ENCODE measurements at regions not wholly inside any gene's neighbourhood (a gene's known extent, or its start where the extent isn't known, plus 50 kb on each side); places are given as distances from the start of the nearest gene placed in this dataset.

- no peak overlapping the region for H2AK5ac ChIP-seq (ENCODE audit: low read depth, low read length)
- H2AFZ ChIP-seq (ENCODE audit: low read length), result no peak overlapping the region
- H3K27ac ChIP-seq (replicated peaks; ENCODE audit: low read length), result no peak overlapping the region
- H3K4me1 ChIP-seq (ENCODE audit: control insufficient read depth in 2 of 2, insufficient read depth in 1 of 2, low read depth in 1 of 2, low read length in 2 of 2), result no peaks in the 10 kb centered on the region
- no peak overlapping the region for H3K14ac ChIP-seq (ENCODE audit: low read length)
- WGBS, 2 donors (ENCODE audit: extremely low coverage in 2 of 2, insufficient read length in 2 of 2, insufficient replicate concordance in 1 of 2), result no CpG with 5 or more reads among the region's 3 CpGs
- no peak overlapping the region for H3K4me3 ChIP-seq (ENCODE audit: low read length in 2 of 2)
- H2BK12ac ChIP-seq (ENCODE audit: low read length), result no peak overlapping the region
- H3K79me1 ChIP-seq (ENCODE audit: low read depth, low read length), result no peaks in the 10 kb centered on the region
- H3K18ac ChIP-seq (ENCODE audit: low read length), result no peak overlapping the region
- no peak overlapping the region for H4K8ac ChIP-seq (ENCODE audit: low read depth, low read length)
- H3K4ac ChIP-seq (ENCODE audit: low read length), result no peak overlapping the region
- no peaks in the 10 kb centered on the region for H3K27me3 ChIP-seq (ENCODE audit: control insufficient read depth in 3 of 3, insufficient read depth in 3 of 3, low read depth in 1 of 3, low read length in 3 of 3)
- H2BK5ac ChIP-seq (ENCODE audit: low read length), result no peak overlapping the region
- H2BK15ac ChIP-seq (ENCODE audit: low read length), result no peak overlapping the region
- H3K9me3 ChIP-seq (replicated peaks in 1 of 2; ENCODE audit: control insufficient read depth in 2 of 2, insufficient read depth in 1 of 2, low read depth in 1 of 2, low read length in 2 of 2), result no peaks in the 10 kb centered on the region
- H3K4me2 ChIP-seq (ENCODE audit: insufficient read depth, low read length, poor library complexity, severe bottlenecking), result no peak overlapping the region
- DNase-seq (ENCODE audit: low spot score), result no peak
- H3K23ac ChIP-seq (ENCODE audit: low read depth, low read length, poor library complexity), result no peak overlapping the region
- H2BK120ac ChIP-seq (ENCODE audit: low read depth, low read length), result no peak overlapping the region
- H3K9ac ChIP-seq (ENCODE audit: low read depth, low read length, poor library complexity), result no peak overlapping the region
- H4K91ac ChIP-seq (ENCODE audit: low read depth, low read length, poor library complexity), result no peak overlapping the region
- H3K36me3 ChIP-seq (replicated peaks in 1 of 2; ENCODE audit: control insufficient read depth in 2 of 2, insufficient read depth in 2 of 2, low read length in 2 of 2), result no peaks in the 10 kb centered on the region
Measured at GRCh38 chr2:71843391-71843850, 304.2 kb downstream of the CYP26B1 start.

GRCh38 chr2:71842744-71843143 lies 304.9 kb downstream of the CYP26B1 start:
- H3K9ac ChIP-seq (ENCODE audit: low read depth, low read length, poor library complexity), result no peak overlapping the region
- no peak overlapping the region for H4K91ac ChIP-seq (ENCODE audit: low read depth, low read length, poor library complexity)
- H3K4me2 ChIP-seq (ENCODE audit: insufficient read depth, low read length, poor library complexity, severe bottlenecking), result no peak overlapping the region
- no peak overlapping the region for H2AK5ac ChIP-seq (ENCODE audit: low read depth, low read length)
- no peak overlapping the region for H2BK120ac ChIP-seq (ENCODE audit: low read depth, low read length)
- no CpG with 5 or more reads among the region's 4 CpGs for WGBS, 2 donors (ENCODE audit: extremely low coverage in 2 of 2, insufficient read length in 2 of 2, insufficient replicate concordance in 1 of 2)
- no peaks in the 10 kb centered on the region for H3K9me3 ChIP-seq (replicated peaks in 1 of 2; ENCODE audit: control insufficient read depth in 2 of 2, insufficient read depth in 1 of 2, low read depth in 1 of 2, low read length in 2 of 2)
- H3K14ac ChIP-seq (ENCODE audit: low read length), result no peak overlapping the region
- H4K8ac ChIP-seq (ENCODE audit: low read depth, low read length), result no peak overlapping the region
- H2BK15ac ChIP-seq (ENCODE audit: low read length), result no peak overlapping the region
- H3K27ac ChIP-seq (replicated peaks; ENCODE audit: low read length), result no peak overlapping the region
- H2BK5ac ChIP-seq (ENCODE audit: low read length), result no peak overlapping the region
- H2AFZ ChIP-seq (ENCODE audit: low read length), result no peak overlapping the region
- H3K23ac ChIP-seq (ENCODE audit: low read depth, low read length, poor library complexity), result no peak overlapping the region
- H3K27me3 ChIP-seq (ENCODE audit: control insufficient read depth in 3 of 3, insufficient read depth in 3 of 3, low read depth in 1 of 3, low read length in 3 of 3), result no peaks in the 10 kb centered on the region
- H3K18ac ChIP-seq (ENCODE audit: low read length), result no peak overlapping the region
- no peaks in the 10 kb centered on the region for H3K36me3 ChIP-seq (replicated peaks in 1 of 2; ENCODE audit: control insufficient read depth in 2 of 2, insufficient read depth in 2 of 2, low read length in 2 of 2)
- H3K4me1 ChIP-seq (ENCODE audit: control insufficient read depth in 2 of 2, insufficient read depth in 1 of 2, low read depth in 1 of 2, low read length in 2 of 2), result no peaks in the 10 kb centered on the region
- no peaks in the 10 kb centered on the region for H3K79me1 ChIP-seq (ENCODE audit: low read depth, low read length)
- H2BK12ac ChIP-seq (ENCODE audit: low read length), result no peak overlapping the region
- no peak overlapping the region for H3K4me3 ChIP-seq (ENCODE audit: low read length in 2 of 2)
- no peak for DNase-seq (ENCODE audit: low spot score)
- no peak overlapping the region for H3K4ac ChIP-seq (ENCODE audit: low read length)

- Histone ChIP-seq H3K4me2 (ENCODE audit: insufficient read depth, low read length, poor library complexity, severe bottlenecking) (no peak overlapping the region), H3K36me3 (replicated peaks in 1 of 2; ENCODE audit: control insufficient read depth in 2 of 2, insufficient read depth in 2 of 2, low read length in 2 of 2) (no peaks in the 10 kb centered on the region), H4K8ac (ENCODE audit: low read depth, low read length) (no peak overlapping the region), H2BK12ac (ENCODE audit: low read length) (no peak overlapping the region), H3K18ac (ENCODE audit: low read length) (no peak overlapping the region), H3K4me3 (ENCODE audit: low read length in 2 of 2) (no peak overlapping the region), H2BK120ac (ENCODE audit: low read depth, low read length) (no peak overlapping the region), H3K23ac (ENCODE audit: low read depth, low read length, poor library complexity) (no peak overlapping the region), H2AFZ (ENCODE audit: low read length) (no peak overlapping the region), H2AK5ac (ENCODE audit: low read depth, low read length) (no peak overlapping the region), H3K9ac (ENCODE audit: low read depth, low read length, poor library complexity) (no peak overlapping the region), H3K4ac (ENCODE audit: low read length) (no peak overlapping the region), H3K14ac (ENCODE audit: low read length) (no peak overlapping the region), H4K91ac (ENCODE audit: low read depth, low read length, poor library complexity) (no peak overlapping the region), H3K79me1 (ENCODE audit: low read depth, low read length) (no peaks in the 10 kb centered on the region), H2BK15ac (ENCODE audit: low read length) (no peak overlapping the region), H3K27me3 (ENCODE audit: control insufficient read depth in 3 of 3, insufficient read depth in 3 of 3, low read depth in 1 of 3, low read length in 3 of 3) (no peaks in the 10 kb centered on the region), H2BK5ac (ENCODE audit: low read length) (no peak overlapping the region), H3K27ac (replicated peaks; ENCODE audit: low read length) (no peak overlapping the region), H3K9me3 (replicated peaks in 1 of 2; ENCODE audit: control insufficient read depth in 2 of 2, insufficient read depth in 1 of 2, low read depth in 1 of 2, low read length in 2 of 2) (no peaks in the 10 kb centered on the region), H3K4me1 (ENCODE audit: control insufficient read depth in 2 of 2, insufficient read depth in 1 of 2, low read depth in 1 of 2, low read length in 2 of 2) (no peaks in the 10 kb centered on the region)
- WGBS, 2 donors (ENCODE audit: extremely low coverage in 2 of 2, insufficient read length in 2 of 2, insufficient replicate concordance in 1 of 2), result no CpG with 5 or more reads among the region's 2 CpGs
- no peak for DNase-seq (ENCODE audit: low spot score)
Measured at GRCh38 chr2:71839826-71840225, 307.8 kb downstream of the CYP26B1 start.

- Histone ChIP-seq H3K9me3 (replicated peaks in 1 of 2; ENCODE audit: control insufficient read depth in 2 of 2, insufficient read depth in 1 of 2, low read depth in 1 of 2, low read length in 2 of 2) (no peaks in the 10 kb centered on the region), H3K23ac (ENCODE audit: low read depth, low read length, poor library complexity) (no peak overlapping the region), H3K27me3 (ENCODE audit: control insufficient read depth in 3 of 3, insufficient read depth in 3 of 3, low read depth in 1 of 3, low read length in 3 of 3) (peaks cover 0 to 3% (median 0%) of the 10 kb centered on the region in 3 experiments), H2BK15ac (ENCODE audit: low read length) (no peak overlapping the region), H2BK12ac (ENCODE audit: low read length) (no peak overlapping the region), H2BK5ac (ENCODE audit: low read length) (no peak overlapping the region), H3K14ac (ENCODE audit: low read length) (no peak overlapping the region), H3K79me1 (ENCODE audit: low read depth, low read length) (no peaks in the 10 kb centered on the region), H3K4me1 (ENCODE audit: control insufficient read depth in 2 of 2, insufficient read depth in 1 of 2, low read depth in 1 of 2, low read length in 2 of 2) (no peaks in the 10 kb centered on the region), H3K4me2 (ENCODE audit: insufficient read depth, low read length, poor library complexity, severe bottlenecking) (no peak overlapping the region), H2AK5ac (ENCODE audit: low read depth, low read length) (no peak overlapping the region), H4K8ac (ENCODE audit: low read depth, low read length) (no peak overlapping the region), H3K4ac (ENCODE audit: low read length) (no peak overlapping the region), H3K27ac (replicated peaks; ENCODE audit: low read length) (no peak overlapping the region), H3K4me3 (ENCODE audit: low read length in 2 of 2) (no peak overlapping the region), H2AFZ (ENCODE audit: low read length) (no peak overlapping the region), H3K9ac (ENCODE audit: low read depth, low read length, poor library complexity) (no peak overlapping the region), H3K18ac (ENCODE audit: low read length) (no peak overlapping the region), H4K91ac (ENCODE audit: low read depth, low read length, poor library complexity) (no peak overlapping the region), H2BK120ac (ENCODE audit: low read depth, low read length) (no peak overlapping the region), H3K36me3 (replicated peaks in 1 of 2; ENCODE audit: control insufficient read depth in 2 of 2, insufficient read depth in 2 of 2, low read length in 2 of 2) (peaks cover 0 to 1% of the 10 kb centered on the region in 2 donors)
- WGBS, 2 donors (ENCODE audit: extremely low coverage in 2 of 2, insufficient read length in 2 of 2, insufficient replicate concordance in 1 of 2), result no CpG with 5 or more reads among the region's 2 CpGs
- DNase-seq (ENCODE audit: low spot score), result no peak
Measured at GRCh38 chr2:71834796-71835195, 312.9 kb downstream of the CYP26B1 start.

All from neuronal stem cell (in vitro differentiated cells).